WTC11 (cell line): ENCODE measurements at regions not wholly inside any gene's neighbourhood (a gene's known extent, or its start where the extent isn't known, plus 50 kb on each side); places are given as distances from the start of the nearest gene placed in this dataset.

Experiments used
- CREM ChIP-seq: sonication (generic); formaldehyde crosslinking; IDR thresholded peaks from 2 replicates; pipeline ENCODE4 v1.8.1; 2022; ENCODE audit warnings: mild to moderate bottlenecking, missing genetic modification reagents, moderate library complexity
- ESRRA ChIP-seq: sonication (generic); formaldehyde crosslinking; IDR thresholded peaks from 2 replicates; pipeline ENCODE4 v1.8.1; 2022; ENCODE audit warnings: mild to moderate bottlenecking, missing genetic modification reagents, borderline replicate concordance
- KAT7 ChIP-seq: sonication (generic); formaldehyde crosslinking; IDR thresholded peaks from 2 replicates; pipeline ENCODE4 v1.8.1; 2023; ENCODE audit warnings: missing genetic modification reagents, mild to moderate bottlenecking, borderline replicate concordance
- SP1 ChIP-seq: sonication (generic); formaldehyde crosslinking; conservative IDR thresholded peaks from 2 replicates; pipeline ENCODE4 v1.8.1; 2022; ENCODE audit warnings: missing genetic modification reagents
- TF ChIP-seq, protein P1 (sequence below): sonication (generic); formaldehyde crosslinking; IDR thresholded peaks from 2 replicates; pipeline ENCODE4 v1.8.1; 2023; ENCODE audit warnings: mild to moderate bottlenecking, missing genetic modification reagents, moderate library complexity
- TF ChIP-seq, protein P2 (sequence below): fragments of 200-600 bp; IDR thresholded peaks from 2 replicates; pipeline ENCODE4 v1.8.0; 2022; ENCODE audit warnings: antibody characterized with exemption
- TF ChIP-seq, protein P3 (sequence below): sonication (generic); formaldehyde crosslinking; IDR thresholded peaks from 2 replicates; pipeline ENCODE4 v1.8.1; 2022; ENCODE audit warnings: low read depth, missing genetic modification reagents, borderline replicate concordance
- TF ChIP-seq, protein P4 (sequence below): sonication (generic); formaldehyde crosslinking; IDR thresholded peaks from 2 replicates; pipeline ENCODE4 v1.8.0; 2022; ENCODE audit warnings: mild to moderate bottlenecking, missing genetic modification reagents
- TF ChIP-seq, protein P5 (sequence below): sonication (generic); formaldehyde crosslinking; IDR thresholded peaks from 2 replicates; pipeline ENCODE4 v1.8.0; 2023; ENCODE audit warnings: missing genetic modification reagents, mild to moderate bottlenecking, borderline replicate concordance

DNA sequence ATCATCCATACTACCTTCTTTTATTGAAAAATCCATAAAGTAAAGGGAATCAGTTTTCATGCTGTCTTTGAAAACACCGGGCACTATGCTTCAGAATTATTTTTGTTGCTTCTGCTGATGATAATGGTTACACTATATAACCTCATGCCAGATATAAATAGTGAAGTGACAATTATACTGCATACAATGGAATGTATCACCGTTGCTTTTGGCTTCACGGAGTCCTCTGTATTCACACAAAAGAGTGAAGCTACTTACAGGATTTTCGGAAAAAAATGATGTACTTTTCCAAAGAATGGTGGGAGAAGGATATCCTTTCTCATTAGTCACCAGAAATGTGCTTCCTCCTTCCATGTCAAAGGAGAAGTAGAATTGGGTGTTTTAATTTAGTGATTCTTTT lies 159.1 kb upstream of the PITX2 start:
- TF ChIP-seq, protein P1, sequence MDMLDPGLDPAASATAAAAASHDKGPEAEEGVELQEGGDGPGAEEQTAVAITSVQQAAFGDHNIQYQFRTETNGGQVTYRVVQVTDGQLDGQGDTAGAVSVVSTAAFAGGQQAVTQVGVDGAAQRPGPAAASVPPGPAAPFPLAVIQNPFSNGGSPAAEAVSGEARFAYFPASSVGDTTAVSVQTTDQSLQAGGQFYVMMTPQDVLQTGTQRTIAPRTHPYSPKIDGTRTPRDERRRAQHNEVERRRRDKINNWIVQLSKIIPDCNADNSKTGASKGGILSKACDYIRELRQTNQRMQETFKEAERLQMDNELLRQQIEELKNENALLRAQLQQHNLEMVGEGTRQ (CRISPR knock-in tag): no peak
- TF ChIP-seq SP1 (CRISPR knock-in tag) (no peak), ESRRA (no peak), CREM (CRISPR knock-in tag) (no peak), KAT7 (CRISPR knock-in tag) (no peak)
- TF ChIP-seq, protein P2, sequence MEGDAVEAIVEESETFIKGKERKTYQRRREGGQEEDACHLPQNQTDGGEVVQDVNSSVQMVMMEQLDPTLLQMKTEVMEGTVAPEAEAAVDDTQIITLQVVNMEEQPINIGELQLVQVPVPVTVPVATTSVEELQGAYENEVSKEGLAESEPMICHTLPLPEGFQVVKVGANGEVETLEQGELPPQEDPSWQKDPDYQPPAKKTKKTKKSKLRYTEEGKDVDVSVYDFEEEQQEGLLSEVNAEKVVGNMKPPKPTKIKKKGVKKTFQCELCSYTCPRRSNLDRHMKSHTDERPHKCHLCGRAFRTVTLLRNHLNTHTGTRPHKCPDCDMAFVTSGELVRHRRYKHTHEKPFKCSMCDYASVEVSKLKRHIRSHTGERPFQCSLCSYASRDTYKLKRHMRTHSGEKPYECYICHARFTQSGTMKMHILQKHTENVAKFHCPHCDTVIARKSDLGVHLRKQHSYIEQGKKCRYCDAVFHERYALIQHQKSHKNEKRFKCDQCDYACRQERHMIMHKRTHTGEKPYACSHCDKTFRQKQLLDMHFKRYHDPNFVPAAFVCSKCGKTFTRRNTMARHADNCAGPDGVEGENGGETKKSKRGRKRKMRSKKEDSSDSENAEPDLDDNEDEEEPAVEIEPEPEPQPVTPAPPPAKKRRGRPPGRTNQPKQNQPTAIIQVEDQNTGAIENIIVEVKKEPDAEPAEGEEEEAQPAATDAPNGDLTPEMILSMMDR: no peak
- TF ChIP-seq, protein P3, sequence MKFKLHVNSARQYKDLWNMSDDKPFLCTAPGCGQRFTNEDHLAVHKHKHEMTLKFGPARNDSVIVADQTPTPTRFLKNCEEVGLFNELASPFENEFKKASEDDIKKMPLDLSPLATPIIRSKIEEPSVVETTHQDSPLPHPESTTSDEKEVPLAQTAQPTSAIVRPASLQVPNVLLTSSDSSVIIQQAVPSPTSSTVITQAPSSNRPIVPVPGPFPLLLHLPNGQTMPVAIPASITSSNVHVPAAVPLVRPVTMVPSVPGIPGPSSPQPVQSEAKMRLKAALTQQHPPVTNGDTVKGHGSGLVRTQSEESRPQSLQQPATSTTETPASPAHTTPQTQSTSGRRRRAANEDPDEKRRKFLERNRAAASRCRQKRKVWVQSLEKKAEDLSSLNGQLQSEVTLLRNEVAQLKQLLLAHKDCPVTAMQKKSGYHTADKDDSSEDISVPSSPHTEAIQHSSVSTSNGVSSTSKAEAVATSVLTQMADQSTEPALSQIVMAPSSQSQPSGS: no peak
- TF ChIP-seq, protein P4, sequence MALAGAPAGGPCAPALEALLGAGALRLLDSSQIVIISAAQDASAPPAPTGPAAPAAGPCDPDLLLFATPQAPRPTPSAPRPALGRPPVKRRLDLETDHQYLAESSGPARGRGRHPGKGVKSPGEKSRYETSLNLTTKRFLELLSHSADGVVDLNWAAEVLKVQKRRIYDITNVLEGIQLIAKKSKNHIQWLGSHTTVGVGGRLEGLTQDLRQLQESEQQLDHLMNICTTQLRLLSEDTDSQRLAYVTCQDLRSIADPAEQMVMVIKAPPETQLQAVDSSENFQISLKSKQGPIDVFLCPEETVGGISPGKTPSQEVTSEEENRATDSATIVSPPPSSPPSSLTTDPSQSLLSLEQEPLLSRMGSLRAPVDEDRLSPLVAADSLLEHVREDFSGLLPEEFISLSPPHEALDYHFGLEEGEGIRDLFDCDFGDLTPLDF (CRISPR knock-in tag): no peak
- TF ChIP-seq, protein P5, sequence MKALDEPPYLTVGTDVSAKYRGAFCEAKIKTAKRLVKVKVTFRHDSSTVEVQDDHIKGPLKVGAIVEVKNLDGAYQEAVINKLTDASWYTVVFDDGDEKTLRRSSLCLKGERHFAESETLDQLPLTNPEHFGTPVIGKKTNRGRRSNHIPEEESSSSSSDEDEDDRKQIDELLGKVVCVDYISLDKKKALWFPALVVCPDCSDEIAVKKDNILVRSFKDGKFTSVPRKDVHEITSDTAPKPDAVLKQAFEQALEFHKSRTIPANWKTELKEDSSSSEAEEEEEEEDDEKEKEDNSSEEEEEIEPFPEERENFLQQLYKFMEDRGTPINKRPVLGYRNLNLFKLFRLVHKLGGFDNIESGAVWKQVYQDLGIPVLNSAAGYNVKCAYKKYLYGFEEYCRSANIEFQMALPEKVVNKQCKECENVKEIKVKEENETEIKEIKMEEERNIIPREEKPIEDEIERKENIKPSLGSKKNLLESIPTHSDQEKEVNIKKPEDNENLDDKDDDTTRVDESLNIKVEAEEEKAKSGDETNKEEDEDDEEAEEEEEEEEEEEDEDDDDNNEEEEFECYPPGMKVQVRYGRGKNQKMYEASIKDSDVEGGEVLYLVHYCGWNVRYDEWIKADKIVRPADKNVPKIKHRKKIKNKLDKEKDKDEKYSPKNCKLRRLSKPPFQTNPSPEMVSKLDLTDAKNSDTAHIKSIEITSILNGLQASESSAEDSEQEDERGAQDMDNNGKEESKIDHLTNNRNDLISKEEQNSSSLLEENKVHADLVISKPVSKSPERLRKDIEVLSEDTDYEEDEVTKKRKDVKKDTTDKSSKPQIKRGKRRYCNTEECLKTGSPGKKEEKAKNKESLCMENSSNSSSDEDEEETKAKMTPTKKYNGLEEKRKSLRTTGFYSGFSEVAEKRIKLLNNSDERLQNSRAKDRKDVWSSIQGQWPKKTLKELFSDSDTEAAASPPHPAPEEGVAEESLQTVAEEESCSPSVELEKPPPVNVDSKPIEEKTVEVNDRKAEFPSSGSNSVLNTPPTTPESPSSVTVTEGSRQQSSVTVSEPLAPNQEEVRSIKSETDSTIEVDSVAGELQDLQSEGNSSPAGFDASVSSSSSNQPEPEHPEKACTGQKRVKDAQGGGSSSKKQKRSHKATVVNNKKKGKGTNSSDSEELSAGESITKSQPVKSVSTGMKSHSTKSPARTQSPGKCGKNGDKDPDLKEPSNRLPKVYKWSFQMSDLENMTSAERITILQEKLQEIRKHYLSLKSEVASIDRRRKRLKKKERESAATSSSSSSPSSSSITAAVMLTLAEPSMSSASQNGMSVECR: no peak
